ENCODE measurements at regions not wholly inside any gene's neighbourhood (a gene's known extent, or its start where the extent isn't known, plus 50 kb on each side); places are given as distances from the start of the nearest gene placed in this dataset.

GRCh38 chr3:186477033-186477432, 67.1 kb downstream of the CRYGS start:
- TF ChIP-seq POLR2AphosphoS5 (IDR thresholded peaks at IDR 0.05) (no peak), CTCF (IDR thresholded peaks at IDR 0.05) (no peak), POLR2A (IDR thresholded peaks at IDR 0.05) (no peak)
- H3K27ac ChIP-seq: no peak overlapping the region
- H3K36me3 ChIP-seq: no peaks in the 10 kb centered on the region
- DNase-seq (ENCODE audit: low spot score): no peak
- 91% methylated on average over 8 of the region's 8 CpGs for WGBS
- no peaks in the 10 kb centered on the region for H3K27me3 ChIP-seq (replicated peaks; ENCODE audit: insufficient read depth)
- no peak overlapping the region for H3K4me3 ChIP-seq
- no peaks in the 10 kb centered on the region for H3K4me1 ChIP-seq (replicated peaks)
- no peaks in the 10 kb centered on the region for H3K9me3 ChIP-seq
- intact Hi-C loops (cut with DNase I): no loop called here

GRCh38 chr3:186476541-186476940, 67.6 kb downstream of the CRYGS start:
- Histone ChIP-seq H3K27ac (no peak overlapping the region), H3K4me3 (no peak overlapping the region), H3K9me3 (no peaks in the 10 kb centered on the region), H3K27me3 (replicated peaks; ENCODE audit: insufficient read depth) (no peaks in the 10 kb centered on the region), H3K36me3 (no peaks in the 10 kb centered on the region), H3K4me1 (replicated peaks) (no peaks in the 10 kb centered on the region)
- no peak for TF ChIP-seq POLR2A (IDR thresholded peaks at IDR 0.05)
- TF ChIP-seq POLR2AphosphoS5 (IDR thresholded peaks at IDR 0.05): no peak
- no peak for TF ChIP-seq CTCF (IDR thresholded peaks at IDR 0.05)
- 67% methylated on average over 2 of the region's 2 CpGs for WGBS
- DNase-seq (ENCODE audit: low spot score): no peak
- intact Hi-C loops (cut with DNase I): no loop called here

- no peak overlapping the region for H3K27ac ChIP-seq
- 40% methylated on average over 3 of the region's 3 CpGs for WGBS
- H3K9me3 ChIP-seq: no peaks in the 10 kb centered on the region
- no peak overlapping the region for H3K4me3 ChIP-seq
- no peaks in the 10 kb centered on the region for H3K36me3 ChIP-seq
- no peak for DNase-seq (ENCODE audit: low spot score)
- TF ChIP-seq CTCF (IDR thresholded peaks at IDR 0.05): no peak
- TF ChIP-seq POLR2AphosphoS5 (IDR thresholded peaks at IDR 0.05): no peak
- TF ChIP-seq POLR2A (IDR thresholded peaks at IDR 0.05): no peak
- no peaks in the 10 kb centered on the region for H3K27me3 ChIP-seq (replicated peaks; ENCODE audit: insufficient read depth)
- intact Hi-C loops (cut with DNase I): no loop called here
- no peaks in the 10 kb centered on the region for H3K4me1 ChIP-seq (replicated peaks)
Observed at GRCh38 chr3:186476044-186476468, 68.1 kb downstream of the CRYGS start.

- H3K4me3 ChIP-seq: no peak overlapping the region
- no peaks in the 10 kb centered on the region for H3K9me3 ChIP-seq
- no peak overlapping the region for H3K27ac ChIP-seq
- TF ChIP-seq POLR2AphosphoS5 (IDR thresholded peaks at IDR 0.05) (no peak), CTCF (IDR thresholded peaks at IDR 0.05) (no peak), POLR2A (IDR thresholded peaks at IDR 0.05) (no peak)
- no peaks in the 10 kb centered on the region for H3K36me3 ChIP-seq
- no peak for DNase-seq (ENCODE audit: low spot score)
- WGBS: 28% methylated on average over 2 of the region's 2 CpGs
- intact Hi-C loops (cut with DNase I): no loop called here
- no peaks in the 10 kb centered on the region for H3K4me1 ChIP-seq (replicated peaks)
- no peaks in the 10 kb centered on the region for H3K27me3 ChIP-seq (replicated peaks; ENCODE audit: insufficient read depth)
Observed at GRCh38 chr3:186473166-186473565, 71.0 kb downstream of the CRYGS start.

- Histone ChIP-seq H3K27ac (no peak overlapping the region), H3K9me3 (no peaks in the 10 kb centered on the region), H3K4me1 (replicated peaks) (no peaks in the 10 kb centered on the region), H3K4me3 (no peak overlapping the region), H3K27me3 (replicated peaks; ENCODE audit: insufficient read depth) (no peaks in the 10 kb centered on the region), H3K36me3 (no peaks in the 10 kb centered on the region)
- TF ChIP-seq POLR2AphosphoS5 (IDR thresholded peaks at IDR 0.05) (no peak), CTCF (IDR thresholded peaks at IDR 0.05) (no peak), POLR2A (IDR thresholded peaks at IDR 0.05) (no peak)
- no peak for DNase-seq (ENCODE audit: low spot score)
- 87% methylated on average over 8 of the region's 8 CpGs for WGBS
- intact Hi-C loops (cut with DNase I): no loop called here
Observed at GRCh38 chr3:186472456-186473008, 71.6 kb downstream of the CRYGS start.
